ENCODE measurements at regions not wholly inside any gene's neighbourhood (a gene's known extent, or its start where the extent isn't known, plus 50 kb on each side); places are given as distances from the start of the nearest gene placed in this dataset.

DNA sequence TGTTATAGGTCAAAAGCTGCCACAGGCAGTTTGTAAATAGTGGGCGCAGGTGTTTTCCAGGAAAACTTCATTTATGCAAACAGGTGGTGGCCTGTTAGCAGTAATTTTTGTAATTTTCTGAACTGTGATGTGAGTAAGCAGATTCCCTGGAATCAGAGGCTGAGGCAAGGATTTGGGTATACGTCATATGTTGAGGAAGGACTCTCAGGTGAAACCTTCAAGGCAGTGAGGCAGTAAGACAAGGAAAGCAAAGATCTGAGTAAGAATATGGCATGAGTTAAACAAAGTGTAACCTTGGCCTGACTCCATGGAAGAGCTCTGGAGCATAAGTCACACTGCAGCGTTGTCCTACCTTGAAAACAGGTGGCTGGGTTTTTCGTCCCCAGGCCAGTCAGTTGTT lies 291.1 kb upstream of the BTBD3 start (continued):
- TF ChIP-seq, protein P1, sequence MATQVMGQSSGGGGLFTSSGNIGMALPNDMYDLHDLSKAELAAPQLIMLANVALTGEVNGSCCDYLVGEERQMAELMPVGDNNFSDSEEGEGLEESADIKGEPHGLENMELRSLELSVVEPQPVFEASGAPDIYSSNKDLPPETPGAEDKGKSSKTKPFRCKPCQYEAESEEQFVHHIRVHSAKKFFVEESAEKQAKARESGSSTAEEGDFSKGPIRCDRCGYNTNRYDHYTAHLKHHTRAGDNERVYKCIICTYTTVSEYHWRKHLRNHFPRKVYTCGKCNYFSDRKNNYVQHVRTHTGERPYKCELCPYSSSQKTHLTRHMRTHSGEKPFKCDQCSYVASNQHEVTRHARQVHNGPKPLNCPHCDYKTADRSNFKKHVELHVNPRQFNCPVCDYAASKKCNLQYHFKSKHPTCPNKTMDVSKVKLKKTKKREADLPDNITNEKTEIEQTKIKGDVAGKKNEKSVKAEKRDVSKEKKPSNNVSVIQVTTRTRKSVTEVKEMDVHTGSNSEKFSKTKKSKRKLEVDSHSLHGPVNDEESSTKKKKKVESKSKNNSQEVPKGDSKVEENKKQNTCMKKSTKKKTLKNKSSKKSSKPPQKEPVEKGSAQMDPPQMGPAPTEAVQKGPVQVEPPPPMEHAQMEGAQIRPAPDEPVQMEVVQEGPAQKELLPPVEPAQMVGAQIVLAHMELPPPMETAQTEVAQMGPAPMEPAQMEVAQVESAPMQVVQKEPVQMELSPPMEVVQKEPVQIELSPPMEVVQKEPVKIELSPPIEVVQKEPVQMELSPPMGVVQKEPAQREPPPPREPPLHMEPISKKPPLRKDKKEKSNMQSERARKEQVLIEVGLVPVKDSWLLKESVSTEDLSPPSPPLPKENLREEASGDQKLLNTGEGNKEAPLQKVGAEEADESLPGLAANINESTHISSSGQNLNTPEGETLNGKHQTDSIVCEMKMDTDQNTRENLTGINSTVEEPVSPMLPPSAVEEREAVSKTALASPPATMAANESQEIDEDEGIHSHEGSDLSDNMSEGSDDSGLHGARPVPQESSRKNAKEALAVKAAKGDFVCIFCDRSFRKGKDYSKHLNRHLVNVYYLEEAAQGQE (IDR thresholded peaks at IDR 0.05; ENCODE audit: unreplicated experiment): no peak

DNA sequence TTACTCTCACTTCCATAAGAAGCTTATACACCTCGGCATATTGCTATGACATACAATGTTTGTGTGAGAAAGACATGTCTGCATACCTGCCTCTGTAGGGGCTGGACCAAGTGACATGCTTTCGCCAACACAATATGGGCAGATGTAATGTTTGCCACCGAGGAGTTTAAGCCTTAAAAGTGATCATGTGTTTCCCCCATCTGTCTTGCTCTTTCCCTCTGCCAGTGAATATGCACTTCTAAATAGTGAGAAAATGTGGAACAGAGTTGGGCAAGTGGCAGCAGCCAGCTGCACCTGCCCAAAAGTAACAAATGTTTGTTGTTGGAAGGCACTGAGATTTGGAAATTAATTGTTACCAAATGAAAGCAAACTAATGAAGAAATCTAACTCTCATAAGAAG lies 274.8 kb upstream of the BTBD3 start:
- Histone ChIP-seq H3K4me2 (no peak overlapping the region), H2AFZ (no peak overlapping the region), H3K27me3 (ENCODE audit: insufficient read depth) (no peaks in the 10 kb centered on the region), H3K4me3 (no peak overlapping the region), H4K20me1 (replicated peaks; ENCODE audit: insufficient read depth) (no peaks in the 10 kb centered on the region), H3K9me2 (ENCODE audit: insufficient read depth) (no peaks in the 10 kb centered on the region), H3K36me3 (ENCODE audit: insufficient read depth) (no peaks in the 10 kb centered on the region; the same call in 1 of the 2 replicates), H3K27ac (ENCODE audit: low read depth) (no peak overlapping the region), H3K4me1 (ENCODE audit: insufficient read depth) (no peaks in the 10 kb centered on the region), H3F3A (replicated peaks; ENCODE audit: low read depth) (no peaks in the 10 kb centered on the region), H3K79me2 (replicated peaks; ENCODE audit: insufficient read depth) (no peaks in the 10 kb centered on the region)
- Mint-ChIP-seq H3K36me3 (ENCODE audit: low read depth) (no peaks in the 10 kb centered on the region), H3K9me3 (peaks cover 6% of the 10 kb centered on the region; the same call in 1 of the 3 replicates), H3K27ac (no peak overlapping the region), H3K27me3 (ENCODE audit: insufficient read depth, low read depth, poor library complexity) (no peaks in the 10 kb centered on the region), H3K4me3 (no peak overlapping the region), H3K4me1 (no peaks in the 10 kb centered on the region)
- DNase-seq (ENCODE audit: low spot score) (no peak), ATAC-seq (no peak)
- TF ChIP-seq, protein P2, sequence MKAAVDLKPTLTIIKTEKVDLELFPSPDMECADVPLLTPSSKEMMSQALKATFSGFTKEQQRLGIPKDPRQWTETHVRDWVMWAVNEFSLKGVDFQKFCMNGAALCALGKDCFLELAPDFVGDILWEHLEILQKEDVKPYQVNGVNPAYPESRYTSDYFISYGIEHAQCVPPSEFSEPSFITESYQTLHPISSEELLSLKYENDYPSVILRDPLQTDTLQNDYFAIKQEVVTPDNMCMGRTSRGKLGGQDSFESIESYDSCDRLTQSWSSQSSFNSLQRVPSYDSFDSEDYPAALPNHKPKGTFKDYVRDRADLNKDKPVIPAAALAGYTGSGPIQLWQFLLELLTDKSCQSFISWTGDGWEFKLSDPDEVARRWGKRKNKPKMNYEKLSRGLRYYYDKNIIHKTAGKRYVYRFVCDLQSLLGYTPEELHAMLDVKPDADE (IDR thresholded peaks at IDR 0.05): no peak
- TF ChIP-seq ZNF462 (CRISPR knock-in tag; IDR thresholded peaks at IDR 0.05) (no peak), EZH2phosphoT487 (IDR thresholded peaks at IDR 0.05; ENCODE audit: unreplicated experiment) (no peak), ZNF331 (CRISPR knock-in tag; IDR thresholded peaks at IDR 0.05; ENCODE audit: low read depth) (no peak), EZH2 (IDR thresholded peaks at IDR 0.05; ENCODE audit: low read depth, unreplicated experiment) (no peak), CREB1 (CRISPR knock-in tag; IDR thresholded peaks at IDR 0.05; ENCODE audit: low read depth) (no peak), STAT1 (IDR thresholded peaks at IDR 0.05; ENCODE audit: unreplicated experiment) (no peak), ZNF114 (CRISPR knock-in tag; IDR thresholded peaks at IDR 0.05) (no peak), POLR2AphosphoS5 (IDR thresholded peaks at IDR 0.05; ENCODE audit: low read depth) (no peak), JUNB (IDR thresholded peaks at IDR 0.05; ENCODE audit: unreplicated experiment) (no peak), NANOG (IDR thresholded peaks at IDR 0.05; ENCODE audit: borderline replicate concordance) (no peak)
- TF ChIP-seq, protein P1 (IDR thresholded peaks at IDR 0.05; ENCODE audit: unreplicated experiment): no peak

Data from GM23338 (cell line).